Adrenal gland (tissue), 9 donors: ENCODE measurements at regions not wholly inside any gene's neighbourhood (a gene's known extent, or its start where the extent isn't known, plus 50 kb on each side); places are given as distances from the start of the nearest gene placed in this dataset.

ENCODE experiments used
- DNase-seq, 7 donors: peaks; one replicate each; pipeline ENCODE4 v3.0.0-alpha.2; 2019 to 2020
- H3K27ac ChIP-seq, 5 donors: fragments of 200-600 bp; sonication (generic) in 4 of 5; 1 replicate in 3 of 5; 2 replicates in 2 of 5; pipeline versions ENCODE4 v1.5.1 to v1.8.0; 2016 to 2020; ENCODE audit warnings: mild to moderate bottlenecking in 1 of 5
- H3K27me3 ChIP-seq: fragments of 200-600 bp; 2 replicates; pipeline ENCODE4 v1.8.0; 2021
- H3K36me3 ChIP-seq, 2 donors: fragments of 200-600 bp; replicated peaks in 1 of 2; 1 replicate in 1 of 2; 2 replicates in 1 of 2; pipeline versions ENCODE4 v1.5.1 to v1.8.0; 2018 to 2022
- H3K4me1 ChIP-seq, 2 donors: fragments of 200-600 bp; replicated peaks in 1 of 2; 1 replicate in 1 of 2; 2 replicates in 1 of 2; pipeline versions ENCODE4 v1.5.1 to v1.8.0; 2018 to 2021
- H3K4me3 ChIP-seq, 4 donors: fragments of 200-600 bp; sonication (generic) in 3 of 4; one replicate each; pipeline ENCODE4 v1.5.1; 2016 to 2018
- H3K9me3 ChIP-seq, 3 donors: fragments of 200-600 bp; sonication (generic) in 1 of 3; replicated peaks in 1 of 3; 1 replicate in 2 of 3; 2 replicates in 1 of 3; pipeline versions ENCODE4 v1.5.1 to v1.8.0; 2016 to 2021
- POLR2A ChIP-seq, 2 donors: fragments of 450-650 bp; IDR thresholded peaks; one replicate each; pipeline ENCODE4 v1.6.1; 2017; ENCODE audit warnings: antibody characterized with exemption in 2 of 2, mild to moderate bottlenecking in 2 of 2, moderate library complexity in 1 of 2
- WGBS, 4 donors: extraction: QIAGEN DNeasy Blood & Tissue Kit in 2 of 4; methylation state at CpG; one replicate each; pipeline versions ENCODE4 v1.1.5 to v1.1.7; 2013 to 2017; 5-methylcytosine and 5-hydroxymethylcytosine counted together
- intact Hi-C, 2 donors: fragments of 100-400 bp; cut with DNase I; formaldehyde crosslinking; loops; one replicate each; pipeline versions ENCODE4 v1.14.1 to v1.15.0; 2022 to 2023
- TF ChIP-seq, protein P1 (sequence below), 6 experiments: fragments of 450-650 bp in 4 of 6; fragments of 200-600 bp in 2 of 6; sonication (generic) in 1 of 6; IDR thresholded peaks; 1 replicate in 5 of 6; 2 replicates in 1 of 6; pipeline versions ENCODE4 v1.5.1 to v1.8.0; 2016 to 2021; ENCODE audit warnings: antibody characterized with exemption in 6 of 6, mild to moderate bottlenecking in 2 of 6, moderate library complexity in 1 of 6
- donor health status: healthy with polysubstance abuse.
- donor health status: Bipolar disorder and iron deficiency.
- donor health status: DM: yes; HTN: yes; CAD: no.
- donor health status: DM: no; HTN: no; CAD: no.
- donor health status: DM: no; HTN: no; CAD: no.

DNA sequence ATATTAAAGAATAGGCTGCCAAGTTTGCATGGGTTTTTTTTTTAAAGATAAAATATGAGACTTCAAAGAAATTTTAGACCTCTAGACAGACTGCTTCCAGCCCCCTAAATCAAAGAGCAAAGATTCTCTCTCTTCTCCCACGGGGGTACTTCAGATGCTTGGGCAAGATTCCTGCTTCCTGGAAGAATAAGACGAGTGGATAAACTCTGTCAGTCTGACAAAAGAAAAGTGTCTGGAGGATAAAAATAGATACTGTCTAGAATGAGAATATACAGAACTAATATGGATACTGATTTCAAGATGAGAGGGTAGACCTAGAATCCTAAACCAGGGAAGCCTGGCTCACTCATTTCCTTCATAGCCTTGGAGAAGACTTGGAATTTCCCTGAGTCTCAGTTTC, 435.1 kb downstream of the FOXO1 start:
- Histone ChIP-seq H3K27me3 (no peaks in the 10 kb centered on the region), H3K4me3 (no peak overlapping the region), H3K27ac (peak overlapping the region in 3 of 5 donors; percentile 35 to 63 (median 57)), H3K36me3 (no peaks in the 10 kb centered on the region), H3K9me3 (no peaks in the 10 kb centered on the region), H3K4me1 (peaks cover 10 to 22% of the 10 kb centered on the region in 2 donors)
- no peak for DNase-seq
- intact Hi-C loops: no loop called here
- TF ChIP-seq POLR2A (IDR thresholded peaks at IDR 0.05): no peak
- TF ChIP-seq, protein P1, sequence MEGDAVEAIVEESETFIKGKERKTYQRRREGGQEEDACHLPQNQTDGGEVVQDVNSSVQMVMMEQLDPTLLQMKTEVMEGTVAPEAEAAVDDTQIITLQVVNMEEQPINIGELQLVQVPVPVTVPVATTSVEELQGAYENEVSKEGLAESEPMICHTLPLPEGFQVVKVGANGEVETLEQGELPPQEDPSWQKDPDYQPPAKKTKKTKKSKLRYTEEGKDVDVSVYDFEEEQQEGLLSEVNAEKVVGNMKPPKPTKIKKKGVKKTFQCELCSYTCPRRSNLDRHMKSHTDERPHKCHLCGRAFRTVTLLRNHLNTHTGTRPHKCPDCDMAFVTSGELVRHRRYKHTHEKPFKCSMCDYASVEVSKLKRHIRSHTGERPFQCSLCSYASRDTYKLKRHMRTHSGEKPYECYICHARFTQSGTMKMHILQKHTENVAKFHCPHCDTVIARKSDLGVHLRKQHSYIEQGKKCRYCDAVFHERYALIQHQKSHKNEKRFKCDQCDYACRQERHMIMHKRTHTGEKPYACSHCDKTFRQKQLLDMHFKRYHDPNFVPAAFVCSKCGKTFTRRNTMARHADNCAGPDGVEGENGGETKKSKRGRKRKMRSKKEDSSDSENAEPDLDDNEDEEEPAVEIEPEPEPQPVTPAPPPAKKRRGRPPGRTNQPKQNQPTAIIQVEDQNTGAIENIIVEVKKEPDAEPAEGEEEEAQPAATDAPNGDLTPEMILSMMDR (IDR thresholded peaks at IDR 0.05): no peak
- 11 to 28% (median 20%) methylated on average over 2 of the region's 2 CpGs for WGBS, 4 donors

DNA sequence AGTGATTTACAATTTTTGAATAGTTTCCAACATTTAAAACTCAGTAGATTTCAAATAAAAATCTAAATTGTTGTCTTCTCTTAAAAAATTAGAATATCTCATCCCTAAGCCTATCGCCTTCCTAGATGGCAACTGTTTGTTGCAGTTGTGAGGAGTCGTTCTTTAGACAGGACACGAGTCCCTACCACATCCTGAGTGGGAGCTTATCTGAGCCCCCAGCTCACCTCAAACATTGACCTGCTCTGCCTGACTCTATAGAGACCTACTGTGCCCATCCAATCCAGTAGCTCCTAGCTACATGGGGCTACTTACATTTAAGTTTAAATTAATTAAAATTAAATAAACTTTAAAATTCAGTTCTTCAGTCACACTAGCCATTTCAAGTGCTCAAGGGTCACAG, 434.7 kb downstream of the FOXO1 start:
- Histone ChIP-seq H3K4me3 (no peak overlapping the region), H3K9me3 (no peaks in the 10 kb centered on the region), H3K4me1 (peaks cover 10 to 22% of the 10 kb centered on the region in 2 donors), H3K27ac (peak overlapping the region in 2 of 5 donors; percentile 57 to 63), H3K36me3 (no peaks in the 10 kb centered on the region), H3K27me3 (no peaks in the 10 kb centered on the region)
- intact Hi-C loops: no loop called here
- no peak for TF ChIP-seq POLR2A (IDR thresholded peaks at IDR 0.05)
- TF ChIP-seq, protein P1 (IDR thresholded peaks at IDR 0.05): no peak
- no peak for DNase-seq
- WGBS, 4 donors: 80 to 93% (median 81%) methylated on average over 3 of the region's 3 CpGs

- Histone ChIP-seq H3K9me3 (no peaks in the 10 kb centered on the region), H3K36me3 (no peaks in the 10 kb centered on the region), H3K4me1 (peaks cover 10 to 22% of the 10 kb centered on the region in 2 donors), H3K4me3 (no peak overlapping the region), H3K27me3 (no peaks in the 10 kb centered on the region), H3K27ac (peak overlapping the region in 1 of 5 donors; percentile 2)
- intact Hi-C loops: no loop called here
- DNase-seq: no peak
- WGBS, 4 donors: 93 to 97% (median 95%) methylated on average over 3 of the region's 3 CpGs
- TF ChIP-seq, protein P1 (IDR thresholded peaks at IDR 0.05): no peak
- no peak for TF ChIP-seq POLR2A (IDR thresholded peaks at IDR 0.05)
Observed at GRCh38 chr13:40232311-40233040, 434.0 kb downstream of the FOXO1 start.

DNA sequence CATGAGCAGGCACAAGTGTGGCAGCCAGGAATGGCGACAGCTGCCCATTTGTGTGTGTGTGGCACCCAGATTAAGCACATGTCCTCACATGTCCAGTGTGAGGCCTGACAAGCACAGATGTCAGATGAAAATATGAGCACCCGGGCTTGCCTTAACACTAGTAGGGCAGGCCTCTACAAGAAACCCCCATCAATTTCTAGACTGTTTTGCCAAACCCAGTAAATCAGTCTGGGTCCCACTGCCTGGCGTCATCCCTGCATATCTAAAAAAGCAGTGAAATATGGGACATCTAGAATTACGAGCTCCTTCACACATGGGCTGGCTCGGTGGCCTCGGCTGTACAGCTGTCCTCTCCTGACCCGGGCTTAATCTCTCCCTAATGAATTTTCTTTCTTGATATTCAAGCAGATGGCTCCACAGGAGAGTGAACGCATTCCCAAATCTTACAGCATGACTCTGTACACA, 432.7 kb downstream of the FOXO1 start:
- Histone ChIP-seq H3K27ac (peak overlapping the region in 1 of 5 donors; percentile 54), H3K4me1 (peaks cover 10 to 22% of the 10 kb centered on the region in 2 donors), H3K9me3 (no peaks in the 10 kb centered on the region), H3K4me3 (no peak overlapping the region), H3K27me3 (no peaks in the 10 kb centered on the region), H3K36me3 (no peaks in the 10 kb centered on the region)
- TF ChIP-seq, protein P1 (IDR thresholded peaks at IDR 0.05): no peak
- no peak for TF ChIP-seq POLR2A (IDR thresholded peaks at IDR 0.05)
- WGBS, 4 donors: 72 to 93% (median 79%) methylated on average over 4 to 8 of the region's 8 CpGs
- intact Hi-C loops: no loop called here
- DNase-seq: peak in 6 of 7 donors; percentile 18 to 85 (median 42)
